Fibroblast of lung (primary cell): ENCODE measurements at regions not wholly inside any gene's neighbourhood (a gene's known extent, or its start where the extent isn't known, plus 50 kb on each side); places are given as distances from the start of the nearest gene placed in this dataset.

Source experiments
- DNase-seq, 2 donors: peaks; one replicate each; pipeline versions ENCODE4 v3.0.0 to v3.0.0-alpha.2; 2010; ENCODE audit warnings: low read depth in 2 of 2
- H2AFZ ChIP-seq: 2 replicates; pipeline ENCODE4 v1.5.1; 2012; ENCODE audit warnings: low read length, control low read depth, inconsistent platforms
- H3K27ac ChIP-seq: 2 replicates; pipeline ENCODE4 v1.5.1; 2011; ENCODE audit warnings: low read length, control low read depth; ENCODE audit not compliant: insufficient read depth
- H3K27me3 ChIP-seq: 2 replicates; pipeline ENCODE4 v1.5.1; 2011; ENCODE audit warnings: mild to moderate bottlenecking, low read length; ENCODE audit not compliant: control insufficient read depth, insufficient read depth
- H3K36me3 ChIP-seq: 2 replicates; pipeline ENCODE4 v1.5.1; 2011; ENCODE audit warnings: low read length; ENCODE audit not compliant: control insufficient read depth, insufficient read depth
- H3K4me1 ChIP-seq: 2 replicates; pipeline ENCODE4 v1.5.1; 2011; ENCODE audit warnings: low read length; ENCODE audit not compliant: control insufficient read depth, insufficient read depth; ENCODE audit errors: extremely low read depth
- H3K4me2 ChIP-seq: 2 replicates; pipeline ENCODE4 v1.5.1; 2011; ENCODE audit warnings: low read length, control low read depth; ENCODE audit not compliant: insufficient read depth; ENCODE audit errors: extremely low read depth
- H3K4me3 ChIP-seq, 4 experiments: fragments of 200-600 bp in 1 of 4; sonication (generic) in 1 of 4; replicated peaks in 1 of 4; 2 replicates each; pipeline ENCODE4 v1.5.1; 2011 to 2016; ENCODE audit warnings: low read length in 4 of 4, low read depth in 3 of 4, mild to moderate bottlenecking in 3 of 4, control low read depth in 2 of 4, inconsistent platforms in 1 of 4, mixed read lengths in 1 of 4; ENCODE audit not compliant: insufficient read depth in 1 of 4; ENCODE audit errors: control extremely low read depth in 1 of 4
- H3K79me2 ChIP-seq: 2 replicates; pipeline ENCODE4 v1.5.1; 2012; ENCODE audit warnings: mild to moderate bottlenecking, low read length, inconsistent platforms; ENCODE audit not compliant: control insufficient read depth, insufficient read depth
- H3K9ac ChIP-seq: 2 replicates; pipeline ENCODE4 v1.5.1; 2011; ENCODE audit warnings: mild to moderate bottlenecking, low read length, control low read depth; ENCODE audit not compliant: insufficient read depth
- H3K9me3 ChIP-seq: 2 replicates; pipeline ENCODE4 v1.5.1; 2012; ENCODE audit warnings: low read depth, low read length; ENCODE audit not compliant: control insufficient read depth, insufficient read depth
- H4K20me1 ChIP-seq: 2 replicates; pipeline ENCODE4 v1.5.1; 2011; ENCODE audit warnings: low read length; ENCODE audit not compliant: control insufficient read depth, insufficient read depth; ENCODE audit errors: extremely low read depth
- EZH2 ChIP-seq: IDR thresholded peaks from 2 replicates; pipeline ENCODE4 v1.5.1; 2012; ENCODE audit warnings: low read length, control low read depth, mild to moderate bottlenecking; ENCODE audit errors: missing control alignments
- TF ChIP-seq, protein P1 (sequence below), 2 donors: IDR thresholded peaks in 1 of 2; conservative IDR thresholded peaks in 1 of 2; 1 replicate in 1 of 2; 2 replicates in 1 of 2; pipeline ENCODE4 v1.5.1; 2011 to 2012; ENCODE audit warnings: low read length in 2 of 2, control low read depth in 1 of 2, inconsistent platforms in 1 of 2, low read depth in 1 of 2, mild to moderate bottlenecking in 1 of 2

- H2AFZ ChIP-seq: no peak overlapping the region
- H3K4me2 ChIP-seq: no peak overlapping the region
- no peak overlapping the region for H3K4me3 ChIP-seq
- H4K20me1 ChIP-seq: no peaks in the 10 kb centered on the region
- no peaks in the 10 kb centered on the region for H3K36me3 ChIP-seq
- no peak overlapping the region for H3K27ac ChIP-seq
- no peaks in the 10 kb centered on the region for H3K9me3 ChIP-seq
- no peaks in the 10 kb centered on the region for H3K79me2 ChIP-seq
- H3K4me1 ChIP-seq: no peaks in the 10 kb centered on the region
- no peaks in the 10 kb centered on the region for H3K27me3 ChIP-seq
- TF ChIP-seq, protein P1, sequence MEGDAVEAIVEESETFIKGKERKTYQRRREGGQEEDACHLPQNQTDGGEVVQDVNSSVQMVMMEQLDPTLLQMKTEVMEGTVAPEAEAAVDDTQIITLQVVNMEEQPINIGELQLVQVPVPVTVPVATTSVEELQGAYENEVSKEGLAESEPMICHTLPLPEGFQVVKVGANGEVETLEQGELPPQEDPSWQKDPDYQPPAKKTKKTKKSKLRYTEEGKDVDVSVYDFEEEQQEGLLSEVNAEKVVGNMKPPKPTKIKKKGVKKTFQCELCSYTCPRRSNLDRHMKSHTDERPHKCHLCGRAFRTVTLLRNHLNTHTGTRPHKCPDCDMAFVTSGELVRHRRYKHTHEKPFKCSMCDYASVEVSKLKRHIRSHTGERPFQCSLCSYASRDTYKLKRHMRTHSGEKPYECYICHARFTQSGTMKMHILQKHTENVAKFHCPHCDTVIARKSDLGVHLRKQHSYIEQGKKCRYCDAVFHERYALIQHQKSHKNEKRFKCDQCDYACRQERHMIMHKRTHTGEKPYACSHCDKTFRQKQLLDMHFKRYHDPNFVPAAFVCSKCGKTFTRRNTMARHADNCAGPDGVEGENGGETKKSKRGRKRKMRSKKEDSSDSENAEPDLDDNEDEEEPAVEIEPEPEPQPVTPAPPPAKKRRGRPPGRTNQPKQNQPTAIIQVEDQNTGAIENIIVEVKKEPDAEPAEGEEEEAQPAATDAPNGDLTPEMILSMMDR (conservative IDR thresholded peaks at IDR 0.05 in 1 of 2, IDR thresholded peaks at IDR 0.05 in 1 of 2; ENCODE audit: low read depth in 1 of 2, low read length in 2 of 2): no peak
- no peak for TF ChIP-seq EZH2
- no peak overlapping the region for H3K9ac ChIP-seq
- DNase-seq: no peak
These were observed 1179.1 kb downstream of the DTWD2 start for GRCh38 chr5:117809251-117809650.

DNA sequence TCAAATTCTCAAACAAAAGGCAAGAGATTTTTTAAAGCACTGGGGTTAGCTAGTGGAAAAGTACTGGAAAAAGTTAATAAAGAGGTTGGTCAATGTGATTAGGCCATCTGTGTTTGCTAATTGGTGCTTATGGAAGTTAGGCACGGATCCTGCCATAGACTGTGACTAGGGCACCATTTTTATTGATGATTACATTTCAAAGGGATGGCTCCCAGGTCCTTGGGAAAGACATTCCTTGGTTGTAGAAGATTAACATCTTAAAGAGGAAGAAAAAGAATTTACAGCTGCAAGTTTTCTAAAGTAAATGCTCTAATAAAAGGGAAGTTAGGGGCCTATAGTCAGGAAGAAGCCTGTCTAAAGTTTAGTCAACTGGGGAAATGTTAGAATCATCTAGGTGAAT is 1183.3 kb downstream of the DTWD2 start:
- Histone ChIP-seq H3K9me3 (no peaks in the 10 kb centered on the region), H3K36me3 (no peaks in the 10 kb centered on the region), H3K27me3 (no peaks in the 10 kb centered on the region), H3K4me1 (no peaks in the 10 kb centered on the region), H2AFZ (no peak overlapping the region), H3K27ac (no peak overlapping the region), H3K9ac (no peak overlapping the region), H3K4me3 (no peak overlapping the region), H4K20me1 (no peaks in the 10 kb centered on the region), H3K79me2 (no peaks in the 10 kb centered on the region), H3K4me2 (no peak overlapping the region)
- DNase-seq: no peak
- TF ChIP-seq EZH2: no peak
- TF ChIP-seq, protein P1 (conservative IDR thresholded peaks at IDR 0.05 in 1 of 2, IDR thresholded peaks at IDR 0.05 in 1 of 2; ENCODE audit: low read depth in 1 of 2, low read length in 2 of 2): no peak

GRCh38 chr5:117803533-117803932 is 1184.8 kb downstream of the DTWD2 start:
- TF ChIP-seq EZH2: no peak
- TF ChIP-seq, protein P1 (conservative IDR thresholded peaks at IDR 0.05 in 1 of 2, IDR thresholded peaks at IDR 0.05 in 1 of 2; ENCODE audit: low read depth in 1 of 2, low read length in 2 of 2): no peak
- peak in 1 of 2 donors; percentile 49 for DNase-seq
- H3K27ac ChIP-seq: no peak overlapping the region
- H3K36me3 ChIP-seq: no peaks in the 10 kb centered on the region
- no peak overlapping the region for H3K4me2 ChIP-seq
- H3K79me2 ChIP-seq: no peaks in the 10 kb centered on the region
- no peaks in the 10 kb centered on the region for H3K27me3 ChIP-seq
- no peak overlapping the region for H2AFZ ChIP-seq
- no peaks in the 10 kb centered on the region for H4K20me1 ChIP-seq
- H3K4me3 ChIP-seq: no peak overlapping the region
- H3K4me1 ChIP-seq: no peaks in the 10 kb centered on the region
- no peaks in the 10 kb centered on the region for H3K9me3 ChIP-seq
- no peak overlapping the region for H3K9ac ChIP-seq
